Fibroblast of skin of right quadriceps (primary cell): ENCODE measurements at regions not wholly inside any gene's neighbourhood (a gene's known extent, or its start where the extent isn't known, plus 50 kb on each side); places are given as distances from the start of the nearest gene placed in this dataset.
"Not testable (repeated sequence)": the region's sequence is repeated elsewhere in the genome, so short reads cannot be mapped to it uniquely, and the experiment has no call there.

Experiments used
- DNase-seq: peaks from one replicate; pipeline ENCODE4 v3.0.0-alpha.2; 2013

DNA sequence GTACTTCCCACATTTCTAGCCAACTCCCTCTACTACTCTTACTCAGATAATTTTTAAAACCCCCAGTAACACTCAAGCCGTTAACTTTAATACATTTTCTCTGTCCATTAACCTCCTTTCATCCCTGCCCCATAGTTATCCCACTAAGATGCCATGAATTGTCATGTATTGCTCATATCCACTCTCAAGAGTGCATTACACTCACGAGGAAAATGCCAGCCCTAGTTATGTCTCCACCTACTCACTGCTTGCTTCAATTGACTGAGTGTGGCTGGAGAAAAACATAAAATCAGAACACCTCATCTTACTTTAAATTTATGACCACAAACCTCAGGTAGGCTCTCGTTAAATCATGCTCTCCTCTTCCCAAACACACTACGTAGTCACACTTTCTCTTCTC is 324.1 kb upstream of the NPSR1 start:
- no peak for DNase-seq

GRCh38 chr7:34337163-34337562 is 320.9 kb upstream of the NPSR1 start:
- DNase-seq = no peak

DNA sequence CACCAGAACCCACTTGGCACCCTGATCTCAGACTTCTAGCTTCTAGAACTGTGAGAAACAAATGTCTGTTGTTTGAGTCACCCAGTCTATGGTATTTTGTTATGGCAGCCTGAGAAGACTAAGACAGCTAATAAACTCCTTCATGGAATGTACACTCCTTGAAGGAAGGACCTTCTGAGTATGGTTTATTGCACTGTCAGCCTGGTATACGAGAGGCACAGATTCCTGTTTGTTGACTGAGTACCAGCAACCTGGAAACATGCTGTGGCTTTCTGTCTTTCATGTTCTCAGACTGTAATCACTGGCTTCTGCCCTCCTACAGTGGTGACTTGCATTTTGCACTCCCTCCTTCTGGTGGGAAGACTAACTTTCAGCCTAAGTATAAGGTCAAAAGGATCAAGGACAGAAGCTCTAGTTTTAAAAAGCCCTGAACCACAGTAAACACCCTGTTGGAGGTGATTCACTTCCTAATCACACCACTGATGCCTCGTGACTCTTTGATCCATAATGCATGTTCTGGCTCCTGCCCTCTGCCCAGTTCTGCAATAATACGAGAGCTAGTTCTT is 319.0 kb upstream of the NPSR1 start:
- DNase-seq = peak; percentile 60

- DNase-seq = peak; percentile 49
Measured at GRCh38 chr7:34341326-34341725, 316.7 kb upstream of the NPSR1 start.

DNA sequence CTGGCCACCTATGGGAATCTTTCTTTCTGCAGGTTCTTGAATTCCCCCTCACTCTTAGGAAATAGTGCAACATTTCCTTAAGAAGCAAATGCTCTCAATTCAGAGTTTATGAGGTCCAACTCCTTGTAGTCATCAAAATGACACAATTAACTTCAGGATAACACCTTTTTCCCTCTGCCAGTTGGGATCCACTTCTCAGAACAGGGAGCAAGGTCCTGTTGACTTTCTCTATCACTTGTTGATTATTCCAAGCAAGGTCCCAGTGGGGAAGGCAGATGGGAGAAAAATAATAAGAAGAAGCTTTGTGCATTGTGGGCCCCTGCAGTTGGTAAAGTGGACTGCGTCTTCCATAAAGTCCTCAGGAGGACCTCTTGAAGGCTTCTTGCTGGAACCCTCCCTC is 315.6 kb upstream of the NPSR1 start:
- no peak for DNase-seq

DNA sequence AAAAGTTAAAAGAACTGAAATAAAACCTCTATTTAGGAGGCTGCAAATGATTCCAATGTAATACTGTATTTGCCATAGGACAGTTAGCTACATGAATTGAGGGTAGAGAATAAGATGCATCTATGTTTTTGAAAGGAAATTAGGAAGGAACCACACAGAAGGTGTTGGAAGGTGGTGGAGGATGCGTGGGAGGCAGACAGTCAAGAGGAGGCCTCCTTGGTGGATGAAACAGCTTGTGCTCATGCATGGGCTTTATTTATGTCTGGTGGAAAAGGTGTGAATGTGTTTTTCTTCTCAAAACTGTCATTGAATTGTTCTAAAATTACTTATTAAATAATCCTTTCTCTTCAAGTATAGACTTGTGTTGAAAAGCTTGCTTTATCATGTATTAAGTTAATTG is 314.4 kb upstream of the NPSR1 start:
- no peak for DNase-seq

DNA sequence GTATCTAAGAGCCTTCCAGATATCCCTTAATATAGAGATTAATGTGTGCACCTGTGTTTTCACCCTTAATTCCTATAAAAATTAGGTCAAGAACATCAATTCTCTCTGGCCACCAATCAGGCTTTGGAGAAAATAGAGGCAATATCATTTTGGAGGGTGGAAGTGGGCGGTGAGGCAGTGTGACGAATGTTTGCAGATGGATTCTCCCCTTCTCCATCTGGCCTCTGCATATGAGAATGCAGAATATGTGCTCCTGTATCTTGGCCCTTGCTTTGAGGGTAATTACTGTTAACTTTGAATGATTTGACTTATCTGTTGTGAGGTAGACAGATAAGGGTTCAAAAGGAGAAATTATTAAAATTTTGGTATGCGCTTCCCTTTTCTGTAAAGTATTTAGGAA is 304.0 kb upstream of the NPSR1 start:
- no peak for DNase-seq

DNA sequence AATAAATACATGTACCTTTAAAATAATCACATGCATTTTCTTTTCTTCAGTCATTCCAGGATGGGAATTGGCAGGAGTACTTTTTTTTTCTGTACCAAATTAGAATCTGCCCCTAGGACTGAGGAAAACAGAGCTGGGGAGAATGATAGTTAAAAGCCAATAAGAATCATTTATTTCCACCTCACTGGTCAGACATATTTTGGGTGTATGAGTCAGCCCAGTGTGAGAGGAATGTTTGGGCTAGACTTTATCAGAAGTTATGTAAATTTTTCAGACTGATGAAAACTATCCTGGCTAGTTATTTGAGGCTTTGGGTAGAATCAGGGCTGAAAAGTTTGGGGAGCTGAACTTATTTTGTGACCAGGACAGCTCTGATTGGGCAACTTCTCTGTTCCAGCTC is 303.1 kb upstream of the NPSR1 start:
- peak; percentile 79 for DNase-seq

- no peak for DNase-seq
Measured at GRCh38 chr7:34357068-34357467, 300.9 kb upstream of the NPSR1 start.

DNA sequence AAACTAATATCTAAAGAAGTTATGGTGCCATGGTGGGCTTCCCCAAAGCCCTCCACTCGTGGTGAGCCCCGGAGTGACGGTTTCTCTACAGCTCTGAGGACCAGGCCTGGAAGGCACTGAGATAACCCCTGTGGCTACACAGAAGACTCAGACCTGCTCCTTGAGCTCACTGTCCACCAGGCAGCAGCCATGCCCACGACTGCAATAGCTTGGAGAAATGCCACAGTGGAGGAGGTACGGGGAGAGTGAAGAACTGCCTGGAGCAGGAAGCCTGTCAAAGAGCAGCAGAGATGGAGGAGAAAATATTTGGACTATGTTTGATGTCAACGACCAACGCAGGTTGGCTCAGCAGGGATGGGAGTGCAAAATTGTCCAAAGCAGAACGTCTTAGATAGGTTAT is 300.1 kb upstream of the NPSR1 start:
- no peak for DNase-seq

- not testable (repeated sequence) for DNase-seq
Measured at GRCh38 chr7:34358578-34358977, 299.4 kb upstream of the NPSR1 start.

DNA sequence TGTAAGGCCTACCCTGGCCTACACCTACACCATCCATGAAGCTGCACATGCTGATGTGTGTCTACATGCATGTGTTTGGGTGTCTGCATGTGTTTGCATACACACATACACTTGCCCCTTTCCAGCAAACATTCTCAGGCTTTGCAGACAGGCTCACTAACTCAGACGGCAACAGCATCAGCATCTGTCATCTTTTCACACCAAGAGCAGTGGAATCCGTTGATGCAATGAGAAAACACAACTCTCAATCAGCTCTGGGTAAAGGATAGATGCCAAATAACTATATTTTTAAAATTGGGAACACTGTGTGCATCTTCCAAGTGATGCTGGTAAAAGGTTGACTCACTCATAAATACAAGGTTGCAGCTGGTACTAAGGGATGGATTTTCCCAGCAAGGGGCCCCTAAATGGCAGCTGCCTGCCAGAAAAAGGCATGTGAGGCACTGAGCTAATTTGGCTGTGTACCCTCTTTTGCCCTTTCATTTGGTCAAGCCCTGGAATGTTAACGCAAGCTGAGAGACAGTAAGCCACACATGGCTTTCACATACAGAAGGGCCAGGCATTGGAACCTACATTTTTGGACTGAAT is 296.3 kb upstream of the NPSR1 start:
- no peak for DNase-seq

- DNase-seq = no peak
Measured at GRCh38 chr7:34362621-34363020, 295.4 kb upstream of the NPSR1 start.

DNA sequence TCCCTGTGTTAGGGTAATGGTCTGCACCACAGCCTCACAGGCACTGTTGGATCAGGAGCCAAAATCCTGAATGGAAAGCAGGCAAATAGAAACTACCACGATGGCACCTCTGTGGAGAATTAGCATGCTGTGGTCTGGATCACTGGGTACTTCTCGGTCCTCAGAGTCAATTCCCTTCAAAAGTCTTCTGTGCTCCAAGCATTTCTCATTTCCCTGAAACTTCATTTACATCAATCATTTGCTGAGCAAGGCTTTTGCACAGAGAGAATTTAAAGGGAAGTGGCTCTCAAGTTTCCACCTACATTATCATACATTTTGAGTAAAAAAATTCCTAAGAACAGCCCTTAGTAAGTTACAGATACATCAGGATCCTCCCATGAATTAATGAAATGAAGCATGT is 293.9 kb upstream of the NPSR1 start:
- no peak for DNase-seq

GRCh38 chr7:34365011-34365410 is 293.0 kb upstream of the NPSR1 start:
- DNase-seq = no peak

DNA sequence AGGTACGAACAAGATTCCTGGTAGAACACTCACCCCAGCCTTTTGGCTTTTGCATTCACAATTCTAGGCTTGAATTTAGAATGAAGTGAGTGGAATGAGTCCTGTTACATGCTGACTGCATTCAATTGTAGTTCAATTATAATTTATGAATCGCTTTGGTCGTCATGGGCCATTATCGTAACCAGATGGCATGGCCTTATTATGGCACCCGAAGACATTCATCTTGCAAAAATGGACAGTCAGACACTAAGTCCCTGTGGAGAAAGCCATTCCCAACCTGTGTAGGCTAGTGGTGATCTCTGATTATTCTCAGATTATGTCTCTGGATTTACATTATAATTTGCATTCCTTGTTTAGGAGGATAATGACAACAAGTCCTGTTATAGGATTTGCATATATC is 292.4 kb upstream of the NPSR1 start:
- DNase-seq = no peak

DNA sequence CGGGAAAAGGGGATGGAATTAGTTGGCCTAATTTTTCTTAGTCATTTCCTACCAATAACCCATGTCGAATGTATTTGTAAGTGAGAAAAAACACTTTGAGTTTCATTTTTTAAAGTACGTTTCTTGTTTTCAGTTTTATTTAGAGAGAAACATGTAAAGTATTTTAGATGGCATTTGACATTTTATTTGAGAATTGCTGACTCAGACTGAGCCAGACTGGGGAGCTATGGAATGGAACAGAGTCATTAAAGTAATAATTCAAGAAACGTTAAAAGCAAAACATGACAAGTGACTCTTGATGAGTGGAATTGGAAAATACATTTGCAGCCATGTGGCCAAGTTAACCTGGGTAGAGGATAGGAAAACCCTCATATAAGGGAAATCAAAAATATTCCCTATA is 286.1 kb upstream of the NPSR1 start:
- peak; percentile 26 for DNase-seq

DNA sequence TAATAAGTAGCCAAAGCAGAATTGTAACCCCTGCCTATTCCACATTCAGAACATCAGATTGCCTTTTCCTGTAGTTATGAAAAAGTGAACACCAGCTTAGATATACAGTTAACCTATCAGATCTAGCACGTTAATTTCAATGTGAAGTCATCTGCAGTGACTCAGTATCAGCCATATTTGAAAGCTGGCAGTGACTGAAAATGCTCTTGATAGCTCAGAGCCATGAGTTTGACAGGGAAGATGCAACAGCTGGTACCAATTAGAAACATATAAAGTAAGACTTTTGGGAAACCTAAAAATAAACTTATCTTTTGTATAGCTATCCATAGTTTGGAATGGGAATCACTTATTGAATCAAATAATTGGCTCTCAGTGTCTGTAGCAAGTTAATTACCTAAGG is 284.1 kb upstream of the NPSR1 start:
- DNase-seq = peak; percentile 80

DNA sequence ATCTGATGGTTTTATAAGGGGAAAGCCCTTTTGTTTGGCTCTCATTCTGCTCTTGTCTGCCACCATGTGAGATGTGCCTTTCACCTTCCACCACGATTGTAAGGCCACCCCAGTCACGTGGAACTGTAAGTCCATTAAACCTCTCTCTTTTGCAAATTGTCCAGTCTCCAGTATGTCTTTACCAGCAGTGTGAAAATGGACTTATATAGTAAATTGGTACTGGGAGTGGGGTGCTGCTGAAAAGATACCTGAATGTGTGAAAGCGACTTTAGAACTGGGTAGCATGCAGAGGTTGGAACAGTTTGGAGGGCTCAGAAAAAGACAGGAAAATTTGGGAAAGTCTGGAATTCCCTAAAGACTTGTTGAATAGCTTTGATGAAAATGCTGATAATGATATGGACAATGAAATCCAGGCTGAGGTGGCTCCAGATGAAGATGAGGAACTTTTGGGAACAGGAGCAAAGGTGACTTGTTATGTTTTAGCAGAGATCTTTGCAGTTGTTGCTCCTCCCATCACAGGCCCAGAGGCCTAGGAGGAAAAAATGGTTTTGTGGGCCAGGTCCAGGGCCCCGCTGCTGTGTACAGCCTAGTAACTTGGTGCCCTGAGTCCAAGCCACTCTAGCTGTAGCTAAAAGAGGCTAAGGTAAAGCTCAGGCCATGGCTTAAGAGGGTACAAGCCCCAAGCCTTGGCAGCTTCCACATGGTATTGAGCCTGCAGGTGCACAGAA is 275.7 kb upstream of the NPSR1 start:
- DNase-seq = no peak

GRCh38 chr7:34385384-34385783 is 272.6 kb upstream of the NPSR1 start:
- peak; percentile 12 for DNase-seq

DNA sequence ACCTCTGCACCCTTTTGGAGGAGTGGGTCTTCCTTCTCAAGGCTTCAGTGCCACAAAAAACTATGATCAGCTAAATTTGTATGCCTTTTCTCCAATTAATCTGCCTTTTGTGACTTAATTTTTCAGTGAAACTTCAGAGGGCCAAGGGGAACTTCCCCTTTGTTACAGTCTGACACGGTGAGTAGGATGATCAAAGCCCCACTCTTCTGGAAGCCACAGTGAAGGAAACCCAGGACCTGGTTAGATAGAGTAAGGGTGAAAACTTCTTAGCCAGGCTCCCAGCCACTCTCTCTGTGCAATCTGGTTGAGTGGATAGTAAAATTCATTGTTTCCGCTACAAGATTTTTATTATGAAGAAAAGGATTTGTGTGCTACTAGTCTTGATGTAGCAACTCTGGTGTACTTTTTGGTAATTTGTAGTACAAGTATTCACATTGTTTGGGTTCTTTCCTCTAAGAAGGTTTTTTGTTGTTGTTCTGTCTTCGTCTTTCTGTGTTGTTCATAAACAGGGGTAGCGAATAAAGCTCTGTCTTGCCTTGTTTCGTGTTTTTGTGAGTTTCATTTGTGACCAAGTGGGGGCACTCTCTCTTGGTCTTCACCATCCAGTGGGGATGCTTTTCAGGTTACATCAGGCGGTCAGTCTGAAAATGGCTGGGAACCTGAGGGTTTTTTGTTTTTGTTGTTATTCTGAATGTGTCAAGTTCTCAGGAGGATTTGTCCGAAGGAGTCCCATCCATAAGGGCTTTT is 268.5 kb upstream of the NPSR1 start:
- DNase-seq = no peak

DNA sequence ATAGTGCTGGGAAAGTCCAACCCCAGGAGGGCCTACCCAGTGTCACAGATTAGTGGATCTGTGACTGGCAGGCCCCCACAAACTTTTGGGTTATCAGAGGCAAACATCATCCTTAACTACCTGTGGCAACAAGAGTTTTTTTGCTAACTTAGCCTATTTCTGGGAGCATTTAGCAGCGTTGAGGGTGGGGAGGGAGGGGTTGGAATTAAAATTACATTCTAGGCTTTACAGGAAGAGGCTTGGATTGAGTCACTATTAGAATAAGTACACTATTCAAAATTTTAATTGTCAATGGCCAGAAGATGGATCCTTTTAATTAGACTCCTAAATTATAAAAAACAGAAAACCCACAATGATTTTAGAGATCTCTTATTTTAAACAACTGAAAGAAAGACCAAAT is 267.9 kb upstream of the NPSR1 start:
- DNase-seq = no peak

DNA sequence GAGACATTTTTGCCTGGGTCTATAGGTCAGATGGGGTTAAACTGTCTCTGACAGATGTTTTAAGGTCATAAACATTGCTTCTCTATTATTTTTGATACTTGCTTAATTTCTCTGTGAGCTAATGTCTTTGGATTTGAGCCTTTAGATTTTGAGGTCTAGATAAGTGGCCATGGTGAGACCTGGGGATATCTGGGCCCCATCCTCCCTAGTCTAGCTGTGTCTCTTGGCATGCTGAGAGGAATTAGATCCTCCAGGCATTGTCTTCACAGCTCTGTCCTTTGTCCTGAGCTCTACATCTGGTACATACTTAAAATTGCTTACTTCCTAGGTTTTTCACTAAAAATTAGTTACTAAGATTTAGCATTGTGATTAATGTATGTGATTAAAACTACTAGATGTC is 265.0 kb upstream of the NPSR1 start:
- DNase-seq = no peak

GRCh38 chr7:34396437-34397064 is 261.5 kb upstream of the NPSR1 start:
- peak; percentile 23 for DNase-seq
